ENCODE measurements at regions not wholly inside any gene's neighbourhood (a gene's known extent, or its start where the extent isn't known, plus 50 kb on each side); places are given as distances from the start of the nearest gene placed in this dataset.

DNA sequence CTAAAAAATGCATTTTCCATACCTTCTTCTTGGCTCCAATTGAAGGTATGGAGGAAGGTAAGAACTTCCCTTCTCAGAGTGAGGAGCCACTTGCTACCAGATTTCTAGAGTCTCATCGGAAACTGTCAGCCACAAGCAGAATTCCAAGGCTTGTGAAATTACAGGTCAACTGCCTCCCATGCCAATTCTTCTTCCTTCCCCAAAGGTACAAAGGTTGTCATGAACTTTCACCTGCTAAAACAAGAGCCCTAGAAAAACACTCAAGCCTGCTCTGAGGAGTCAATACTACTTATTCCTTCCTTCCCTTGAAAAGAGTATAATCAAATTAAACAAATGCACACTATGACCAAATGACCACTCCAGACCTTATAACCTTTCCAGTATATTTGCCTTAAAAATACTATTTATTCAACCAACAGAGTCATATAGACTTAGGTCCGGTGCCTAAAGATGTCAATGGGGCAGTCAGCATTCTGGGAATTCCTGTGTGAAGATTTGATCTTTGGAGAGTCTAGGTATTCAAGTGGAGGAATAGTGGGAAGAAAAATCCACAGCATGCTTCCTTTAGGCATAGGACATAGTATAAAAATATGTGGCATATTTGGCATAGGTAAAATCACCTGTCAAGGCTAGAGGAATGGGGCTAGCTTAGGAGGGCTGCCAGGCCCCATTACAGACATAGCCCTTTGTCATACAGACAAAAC is 539.3 kb downstream of the LIG4 start:
- DNase-seq (ENCODE audit: low spot score in 2 of 2): no peak
- H3K4me3 ChIP-seq: no peak overlapping the region
- no peaks in the 10 kb centered on the region for H3K27me3 ChIP-seq (ENCODE audit: low read depth)
- no peaks in the 10 kb centered on the region for H3K36me3 ChIP-seq (replicated peaks)
- in situ Hi-C loops (cut with MboI; ENCODE audit: low sequenced_read_pairs): no loop called here
- H3K9me3 ChIP-seq: no peaks in the 10 kb centered on the region
- H3K4me1 ChIP-seq: no peaks in the 10 kb centered on the region

- H3K4me1 ChIP-seq: no peaks in the 10 kb centered on the region
- no peaks in the 10 kb centered on the region for H3K9me3 ChIP-seq
- in situ Hi-C loops (cut with MboI; ENCODE audit: low sequenced_read_pairs): loop anchor here (25.0 kb wide), 1 partner anchor 457 kb away; no protein-coding TSS in a partner anchor
- H3K4me3 ChIP-seq: no peak overlapping the region
- DNase-seq (ENCODE audit: low spot score in 2 of 2): no peak
- H3K27me3 ChIP-seq (ENCODE audit: low read depth): no peaks in the 10 kb centered on the region
- H3K36me3 ChIP-seq (replicated peaks): no peaks in the 10 kb centered on the region
Observed at GRCh38 chr13:107669391-107669993, 545.8 kb downstream of the LIG4 start.

DNA sequence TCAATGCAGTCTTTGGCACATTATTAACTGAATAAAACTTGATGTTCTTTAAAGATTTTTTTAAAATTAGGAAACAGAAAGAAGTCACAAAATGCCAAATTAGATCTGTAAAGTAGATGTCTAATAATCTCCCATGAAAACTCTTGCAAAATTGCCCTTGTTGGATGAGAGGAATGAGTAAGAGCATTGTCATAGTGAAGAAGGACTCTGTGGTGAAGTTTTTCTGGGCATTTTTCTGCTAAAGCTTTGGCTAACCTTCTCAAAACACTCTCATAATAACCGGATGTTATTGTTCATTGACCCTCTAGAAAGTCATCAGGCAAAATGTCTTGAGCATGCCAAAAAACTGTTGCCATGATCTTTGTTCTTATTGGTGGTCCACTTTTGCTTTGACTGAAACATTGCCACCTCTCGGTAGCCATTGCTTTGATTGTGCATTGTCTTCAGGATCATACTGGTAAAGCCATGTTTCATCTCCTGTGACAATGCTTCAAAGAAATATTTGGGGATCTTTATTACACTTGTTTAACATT is 549.3 kb downstream of the LIG4 start:
- Histone ChIP-seq H3K4me1 (no peaks in the 10 kb centered on the region), H3K27me3 (ENCODE audit: low read depth) (no peaks in the 10 kb centered on the region), H3K9me3 (no peaks in the 10 kb centered on the region), H3K4me3 (no peak overlapping the region), H3K36me3 (replicated peaks) (no peaks in the 10 kb centered on the region)
- in situ Hi-C loops (cut with MboI; ENCODE audit: low sequenced_read_pairs): loop anchor here (25.0 kb wide), 1 partner anchor 454 kb away; no protein-coding TSS in a partner anchor
- DNase-seq (ENCODE audit: low spot score in 2 of 2): no peak

DNA sequence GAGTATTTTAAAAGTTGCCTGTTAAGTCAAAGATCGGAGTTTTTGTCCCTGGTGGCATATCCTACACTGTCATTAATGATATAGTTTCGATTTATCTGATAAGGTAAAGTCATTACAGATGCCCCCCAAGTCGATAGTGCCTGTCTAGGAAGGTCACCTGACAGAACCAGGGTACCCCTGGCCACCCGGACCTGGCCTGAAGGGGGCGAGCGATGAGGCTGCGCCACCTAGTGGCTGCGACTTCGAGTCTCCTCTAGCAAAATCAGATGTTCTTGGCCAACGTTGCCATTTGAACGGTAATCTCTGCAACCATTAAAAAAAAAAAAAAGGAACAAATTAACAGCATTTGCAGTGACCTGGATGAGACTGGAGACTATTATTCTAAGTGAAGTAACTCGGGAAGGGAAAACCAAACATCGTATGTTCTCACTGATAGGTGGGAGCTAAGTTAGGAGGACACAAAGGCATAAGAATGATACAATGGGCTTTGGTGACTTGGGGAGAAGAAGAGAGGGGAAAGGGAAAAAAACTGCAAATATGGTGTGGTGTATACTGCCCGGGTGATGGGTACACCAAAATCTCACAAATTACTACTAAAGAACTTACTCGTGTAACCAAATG is 565.1 kb downstream of the LIG4 start:
- H3K4me3 ChIP-seq: no peak overlapping the region
- in situ Hi-C loops (cut with MboI; ENCODE audit: low sequenced_read_pairs): loop anchor here (25.0 kb wide), 1 partner anchor 438 kb away; no protein-coding TSS in a partner anchor
- H3K4me1 ChIP-seq: no peaks in the 10 kb centered on the region
- no peaks in the 10 kb centered on the region for H3K9me3 ChIP-seq
- DNase-seq (ENCODE audit: low spot score in 2 of 2): peak; percentile 19 to 73
- no peaks in the 10 kb centered on the region for H3K27me3 ChIP-seq (ENCODE audit: low read depth)
- H3K36me3 ChIP-seq (replicated peaks): no peaks in the 10 kb centered on the region

DNA sequence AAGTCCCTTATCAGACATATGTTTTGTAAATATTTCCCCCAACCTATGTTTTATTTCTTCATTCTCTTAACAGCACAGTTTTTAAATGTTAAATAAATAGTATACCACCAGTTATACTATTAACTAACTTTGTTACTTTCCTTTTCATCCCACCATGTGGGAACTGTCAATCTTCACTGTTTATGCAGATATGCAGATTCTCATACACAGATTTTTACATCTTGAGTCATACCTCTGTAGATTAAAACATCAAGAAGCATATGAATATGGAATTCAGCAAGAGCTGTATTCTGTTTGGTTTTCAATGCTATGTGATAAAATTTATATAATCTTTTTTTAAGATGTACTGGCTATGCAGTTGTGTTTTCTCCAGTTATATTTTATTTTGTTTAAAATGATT is 566.3 kb downstream of the LIG4 start:
- H3K4me1 ChIP-seq: no peaks in the 10 kb centered on the region
- no peaks in the 10 kb centered on the region for H3K9me3 ChIP-seq
- in situ Hi-C loops (cut with MboI; ENCODE audit: low sequenced_read_pairs): no loop called here
- H3K4me3 ChIP-seq: no peak overlapping the region
- H3K27me3 ChIP-seq (ENCODE audit: low read depth): no peaks in the 10 kb centered on the region
- H3K36me3 ChIP-seq (replicated peaks): no peaks in the 10 kb centered on the region
- no peak for DNase-seq (ENCODE audit: low spot score in 2 of 2)

- no peaks in the 10 kb centered on the region for H3K36me3 ChIP-seq (replicated peaks)
- no peak for DNase-seq (ENCODE audit: low spot score in 2 of 2)
- 0 out of 2 replicates have a peak, but pooled peaks cover 2% of the 10 kb centered on the region for H3K27me3 ChIP-seq (ENCODE audit: low read depth)
- no peaks in the 10 kb centered on the region for H3K9me3 ChIP-seq
- in situ Hi-C loops (cut with MboI; ENCODE audit: low sequenced_read_pairs): no loop called here
- H3K4me1 ChIP-seq: no peaks in the 10 kb centered on the region
- H3K4me3 ChIP-seq: no peak overlapping the region
Observed at GRCh38 chr13:107644136-107644535, 571.2 kb downstream of the LIG4 start.

DNA sequence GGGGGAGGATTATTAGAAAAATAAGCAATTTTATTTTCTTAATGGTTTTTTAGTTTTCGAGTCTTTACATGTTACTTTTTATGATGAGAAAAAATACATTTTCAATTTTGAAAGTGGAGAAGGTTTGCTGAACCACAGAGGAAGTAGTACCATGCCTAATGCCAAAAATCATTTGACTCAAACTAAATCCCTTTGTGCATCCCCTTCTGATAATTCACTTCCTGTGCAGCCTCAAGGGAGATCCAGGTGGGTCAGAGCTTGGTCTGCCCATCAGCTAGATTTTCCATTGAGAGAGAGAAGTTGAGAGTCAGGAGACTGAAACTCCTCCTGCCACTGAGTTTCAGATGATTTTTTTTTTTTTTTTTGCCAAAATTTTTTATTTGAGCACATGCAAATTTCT is 571.7 kb downstream of the LIG4 start:
- H3K9me3 ChIP-seq: no peaks in the 10 kb centered on the region
- no peak overlapping the region for H3K4me3 ChIP-seq
- no peak for DNase-seq (ENCODE audit: low spot score in 2 of 2)
- H3K4me1 ChIP-seq: no peaks in the 10 kb centered on the region
- in situ Hi-C loops (cut with MboI; ENCODE audit: low sequenced_read_pairs): no loop called here
- H3K36me3 ChIP-seq (replicated peaks): no peaks in the 10 kb centered on the region
- 0 out of 2 replicates have a peak, but pooled peaks cover 2% of the 10 kb centered on the region for H3K27me3 ChIP-seq (ENCODE audit: low read depth)

GRCh38 chr13:107642831-107643230 is 572.5 kb downstream of the LIG4 start:
- H3K9me3 ChIP-seq: no peaks in the 10 kb centered on the region
- 0 out of 2 replicates have a peak, but pooled peaks cover 2% of the 10 kb centered on the region for H3K27me3 ChIP-seq (ENCODE audit: low read depth)
- H3K4me3 ChIP-seq: no peak overlapping the region
- no peaks in the 10 kb centered on the region for H3K36me3 ChIP-seq (replicated peaks)
- DNase-seq (ENCODE audit: low spot score in 2 of 2): no peak
- in situ Hi-C loops (cut with MboI; ENCODE audit: low sequenced_read_pairs): no loop called here
- H3K4me1 ChIP-seq: no peaks in the 10 kb centered on the region

GRCh38 chr13:107641574-107641973 is 573.8 kb downstream of the LIG4 start:
- Histone ChIP-seq H3K4me3 (no peak overlapping the region), H3K4me1 (no peaks in the 10 kb centered on the region), H3K36me3 (replicated peaks) (no peaks in the 10 kb centered on the region), H3K27me3 (ENCODE audit: low read depth) (0 out of 2 replicates have a peak, but pooled peaks cover 2% of the 10 kb centered on the region), H3K9me3 (no peaks in the 10 kb centered on the region)
- DNase-seq (ENCODE audit: low spot score in 2 of 2): no peak
- in situ Hi-C loops (cut with MboI; ENCODE audit: low sequenced_read_pairs): no loop called here

- Histone ChIP-seq H3K4me1 (no peaks in the 10 kb centered on the region), H3K36me3 (replicated peaks) (no peaks in the 10 kb centered on the region), H3K27me3 (ENCODE audit: low read depth) (no peaks in the 10 kb centered on the region), H3K4me3 (no peak overlapping the region), H3K9me3 (no peaks in the 10 kb centered on the region)
- in situ Hi-C loops (cut with MboI; ENCODE audit: low sequenced_read_pairs): no loop called here
- DNase-seq (ENCODE audit: low spot score in 2 of 2): no peak
Observed at GRCh38 chr13:107625648-107626047, 589.7 kb downstream of the LIG4 start.

DNA sequence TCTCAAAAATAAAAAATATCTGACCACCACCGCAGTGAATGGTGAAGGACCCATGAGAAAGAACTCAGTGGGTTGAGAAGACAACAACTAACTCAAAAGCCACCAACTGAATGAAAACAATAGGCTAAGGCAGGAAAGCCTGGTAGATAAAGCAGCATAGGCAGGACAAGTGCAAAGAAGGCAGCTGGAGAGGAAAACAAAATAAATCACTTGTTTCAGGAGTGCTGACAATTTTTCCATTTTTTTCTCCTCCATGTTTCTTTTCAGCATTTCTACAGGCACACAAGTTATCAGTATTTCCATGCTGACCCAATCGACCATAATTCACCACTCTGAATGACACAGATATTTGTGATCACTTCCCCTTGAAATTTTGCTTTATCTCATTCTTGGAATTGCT is 597.8 kb downstream of the LIG4 start:
- H3K9me3 ChIP-seq: no peaks in the 10 kb centered on the region

GRCh38 chr13:107612376-107612775 is 603.0 kb downstream of the LIG4 start:
- no peaks in the 10 kb centered on the region for H3K9me3 ChIP-seq
- in situ Hi-C loops (cut with MboI; ENCODE audit: low sequenced_read_pairs): no loop called here
- no peaks in the 10 kb centered on the region for H3K4me1 ChIP-seq
- no peak overlapping the region for H3K4me3 ChIP-seq
- DNase-seq (ENCODE audit: low spot score in 2 of 2): no peak
- no peaks in the 10 kb centered on the region for H3K36me3 ChIP-seq (replicated peaks)
- H3K27me3 ChIP-seq (ENCODE audit: low read depth): no peaks in the 10 kb centered on the region

More for the DNA sequence above, 597.8 kb downstream of the LIG4 start:
- no peaks in the 10 kb centered on the region for H3K4me1 ChIP-seq
- no peak for DNase-seq (ENCODE audit: low spot score in 2 of 2)
- no peak overlapping the region for H3K4me3 ChIP-seq
- in situ Hi-C loops (cut with MboI; ENCODE audit: low sequenced_read_pairs): no loop called here
- no peaks in the 10 kb centered on the region for H3K27me3 ChIP-seq (ENCODE audit: low read depth)
- no peaks in the 10 kb centered on the region for H3K36me3 ChIP-seq (replicated peaks)

GRCh38 chr13:107608736-107609135 is 606.6 kb downstream of the LIG4 start:
- H3K4me1 ChIP-seq: no peaks in the 10 kb centered on the region
- no peaks in the 10 kb centered on the region for H3K9me3 ChIP-seq
- in situ Hi-C loops (cut with MboI; ENCODE audit: low sequenced_read_pairs): no loop called here
- no peak overlapping the region for H3K4me3 ChIP-seq
- no peaks in the 10 kb centered on the region for H3K36me3 ChIP-seq (replicated peaks)
- peaks cover 4% of the 10 kb centered on the region; the same call in 1 of the 2 replicates for H3K27me3 ChIP-seq (ENCODE audit: low read depth)
- no peak for DNase-seq (ENCODE audit: low spot score in 2 of 2)

DNA sequence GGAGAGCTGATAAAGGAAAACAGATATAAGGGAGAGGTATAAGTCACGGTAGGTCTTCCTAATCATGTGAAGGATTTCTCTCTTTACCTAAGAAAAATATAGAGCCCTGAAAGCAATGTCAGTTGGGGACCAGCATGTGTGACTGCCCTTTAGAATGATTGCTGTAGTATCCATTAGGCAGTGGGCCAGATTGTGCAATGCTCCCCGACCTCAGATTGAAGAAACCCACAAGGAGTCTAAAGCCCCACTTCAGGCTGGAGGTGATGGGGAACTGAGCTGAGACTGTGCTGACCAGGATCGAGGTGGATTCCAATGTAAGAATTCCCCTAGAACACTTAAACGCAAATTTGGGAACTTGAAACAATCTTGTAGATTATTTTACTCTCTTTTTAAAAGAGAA is 614.4 kb downstream of the LIG4 start:
- no peak for DNase-seq (ENCODE audit: low spot score in 2 of 2)
- peaks cover 8% of the 10 kb centered on the region; the same call in 1 of the 2 replicates for H3K27me3 ChIP-seq (ENCODE audit: low read depth)
- H3K4me3 ChIP-seq: no peak overlapping the region
- in situ Hi-C loops (cut with MboI; ENCODE audit: low sequenced_read_pairs): no loop called here
- H3K9me3 ChIP-seq: no peaks in the 10 kb centered on the region
- no peaks in the 10 kb centered on the region for H3K36me3 ChIP-seq (replicated peaks)
- no peaks in the 10 kb centered on the region for H3K4me1 ChIP-seq

Measured in HAP-1 (cell line).